GM12875 (cell line): ENCODE measurements at regions not wholly inside any gene's neighbourhood (a gene's known extent, or its start where the extent isn't known, plus 50 kb on each side); places are given as distances from the start of the nearest gene placed in this dataset.

Experiments
- H3K4me3 ChIP-seq: one replicate; pipeline ENCODE4 v1.5.1; 2011; ENCODE audit warnings: low read depth, low read length, control low read depth
- CTCF ChIP-seq: IDR thresholded peaks from 2 replicates; pipeline ENCODE4 v1.5.1; 2011; ENCODE audit warnings: low read depth, mild to moderate bottlenecking, control low read depth, inconsistent platforms, low read length, moderate library complexity, borderline replicate concordance; ENCODE audit not compliant: insufficient read depth

GRCh38 chr3:44099566-44100297 lies 142.0 kb upstream of the TOPAZ1 start:
- TF ChIP-seq CTCF: no peak
- no peak overlapping the region for H3K4me3 ChIP-seq

- no peak for TF ChIP-seq CTCF
- H3K4me3 ChIP-seq: no peak overlapping the region
These were observed 141.4 kb upstream of the TOPAZ1 start for GRCh38 chr3:44100298-44100695.

GRCh38 chr3:44104043-44104442 lies 137.6 kb upstream of the TOPAZ1 start:
- no peak overlapping the region for H3K4me3 ChIP-seq
- TF ChIP-seq CTCF: no peak

- H3K4me3 ChIP-seq: no peak overlapping the region
- no peak for TF ChIP-seq CTCF
These were observed 136.9 kb upstream of the TOPAZ1 start for GRCh38 chr3:44104668-44105321.

- no peak overlapping the region for H3K4me3 ChIP-seq
- no peak for TF ChIP-seq CTCF
These were observed 136.1 kb upstream of the TOPAZ1 start for GRCh38 chr3:44105571-44105970.

GRCh38 chr3:44106756-44107155 lies 134.9 kb upstream of the TOPAZ1 start:
- H3K4me3 ChIP-seq: no peak overlapping the region
- TF ChIP-seq CTCF: no peak

- no peak overlapping the region for H3K4me3 ChIP-seq
- no peak for TF ChIP-seq CTCF
These were observed 133.2 kb upstream of the TOPAZ1 start for GRCh38 chr3:44108481-44108880.
